GM19467 (cell line): ENCODE measurements at regions not wholly inside any gene's neighbourhood (a gene's known extent, or its start where the extent isn't known, plus 50 kb on each side); places are given as distances from the start of the nearest gene placed in this dataset.
"Not testable (repeated sequence)": the region's sequence is repeated elsewhere in the genome, so short reads cannot be mapped to it uniquely, and the experiment has no call there.

Source experiments
- ATAC-seq: cut with Tn5 transposase; IDR thresholded peaks from one replicate; pipeline ENCODE4 v1.9.1; 2021; ENCODE audit warnings: mild to moderate bottlenecking, moderate library complexity; ENCODE audit not compliant: unreplicated experiment

DNA sequence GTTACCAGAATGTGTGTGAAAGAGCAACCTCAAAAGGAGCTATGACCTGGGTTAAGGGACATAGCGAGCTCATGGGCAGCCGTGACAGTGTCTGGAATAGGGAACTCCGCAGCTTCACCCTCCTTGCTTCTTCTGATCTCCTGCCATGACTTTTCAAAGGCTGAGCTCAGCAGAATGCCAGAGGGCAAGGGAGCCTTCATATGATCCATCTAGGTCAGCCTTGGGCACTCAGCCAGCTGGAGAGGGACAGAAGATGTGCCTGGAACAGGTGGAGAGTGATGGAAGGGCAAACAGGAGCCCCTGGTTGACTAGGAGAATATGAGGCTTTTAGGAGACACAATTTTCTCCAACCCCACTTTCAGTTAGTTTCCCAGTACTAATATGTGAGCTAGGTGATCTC lies 352.8 kb upstream of the FRG2C start:
- ATAC-seq, result not testable (repeated sequence)

DNA sequence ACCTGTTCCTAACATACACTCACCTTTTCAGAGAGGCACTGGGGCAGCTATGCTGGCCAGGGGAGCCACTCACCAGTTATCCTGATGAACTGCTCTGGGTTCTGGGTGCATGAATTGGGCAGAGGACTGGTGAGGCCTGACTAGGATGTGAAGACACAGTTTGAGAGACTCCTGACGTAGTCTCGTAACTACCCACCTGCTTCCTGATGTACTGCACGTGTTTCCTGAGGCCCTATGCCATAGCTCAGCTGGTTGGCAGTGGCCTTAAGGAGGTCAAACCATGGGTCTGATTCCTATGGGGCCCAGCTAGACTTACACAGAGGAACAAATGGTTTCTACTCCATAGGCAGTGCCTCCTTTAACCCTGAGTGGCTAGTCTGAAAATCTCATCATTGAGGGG lies 351.7 kb upstream of the FRG2C start:
- ATAC-seq, result not testable (repeated sequence)

DNA sequence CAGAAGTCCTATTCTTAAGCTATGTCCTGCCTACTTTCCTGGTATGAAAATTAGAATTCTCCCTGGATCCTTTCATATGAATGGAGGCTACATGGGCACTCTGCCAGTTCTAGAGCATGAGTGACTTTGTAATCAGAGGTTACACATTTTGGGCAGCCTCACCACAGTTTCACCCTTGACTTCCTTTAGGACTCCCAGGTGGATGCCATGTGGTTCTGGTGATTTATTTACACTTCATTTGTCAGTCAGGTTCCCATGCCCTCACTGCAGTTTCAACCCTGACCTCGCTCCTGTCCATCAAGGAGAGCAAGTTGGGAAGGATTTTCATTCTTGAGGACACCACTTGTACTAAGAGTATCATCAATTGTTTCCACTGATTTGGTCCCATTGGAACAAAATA lies 344.4 kb upstream of the FRG2C start:
- ATAC-seq, result not testable (repeated sequence)

DNA sequence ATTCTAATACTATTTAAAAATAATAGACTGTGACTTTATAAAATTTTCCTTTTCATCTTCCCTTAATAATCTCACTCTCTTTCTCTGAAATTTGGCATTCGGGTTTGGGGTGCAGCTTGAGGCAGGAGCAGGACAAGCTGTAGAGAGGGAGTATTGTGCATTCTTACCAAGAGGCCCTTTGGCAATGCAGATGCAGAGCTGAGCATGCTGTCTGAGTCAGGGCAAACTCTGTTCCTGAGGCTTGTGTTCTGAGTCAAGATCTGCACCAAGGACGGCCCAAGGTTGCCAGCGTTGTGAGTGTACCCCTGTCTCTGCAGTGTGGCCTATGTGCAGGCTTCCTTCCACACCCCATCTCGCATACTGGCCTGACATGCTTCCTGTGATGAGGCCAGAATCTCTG lies 343.8 kb upstream of the FRG2C start:
- ATAC-seq, result no peak

DNA sequence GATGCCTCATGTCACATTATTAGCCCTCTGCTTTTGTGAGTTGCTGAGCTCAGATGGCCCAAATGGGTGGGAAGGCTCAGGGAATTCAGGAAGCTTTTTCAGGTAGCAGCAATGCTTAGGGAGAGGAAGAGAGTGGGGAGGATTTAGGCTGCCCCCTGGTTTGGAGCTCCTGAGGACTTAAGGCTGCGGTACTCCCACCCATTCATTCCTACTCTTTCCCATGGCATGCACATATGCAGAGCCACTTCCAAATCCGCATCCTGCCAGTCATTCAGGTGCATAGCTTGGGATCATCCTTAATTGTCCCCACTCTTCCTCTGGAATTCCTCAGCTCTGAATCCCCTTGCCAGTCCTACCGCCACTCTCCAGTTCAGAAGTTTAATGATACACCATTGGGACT lies 343.1 kb upstream of the FRG2C start:
- ATAC-seq, result no peak

DNA sequence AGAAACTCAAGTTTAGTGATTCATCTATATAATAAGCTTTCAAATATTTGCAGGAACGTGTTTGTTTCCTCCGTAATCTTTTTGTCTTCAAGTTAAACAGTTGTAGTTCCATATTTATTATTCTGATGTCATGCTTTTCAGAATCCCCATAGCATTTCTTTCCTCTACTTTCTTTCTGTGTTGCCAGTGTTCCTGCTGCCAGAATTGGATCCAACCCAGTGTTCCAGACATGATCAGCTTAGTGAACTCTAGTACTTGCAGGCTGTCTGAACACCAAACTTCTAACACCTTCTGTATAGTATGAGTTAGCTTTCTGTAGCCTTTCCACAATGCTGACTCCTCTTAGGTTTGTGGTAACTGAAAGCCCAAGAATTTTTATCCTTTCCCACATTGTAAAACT lies 340.2 kb upstream of the FRG2C start:
- not testable (repeated sequence) for ATAC-seq

DNA sequence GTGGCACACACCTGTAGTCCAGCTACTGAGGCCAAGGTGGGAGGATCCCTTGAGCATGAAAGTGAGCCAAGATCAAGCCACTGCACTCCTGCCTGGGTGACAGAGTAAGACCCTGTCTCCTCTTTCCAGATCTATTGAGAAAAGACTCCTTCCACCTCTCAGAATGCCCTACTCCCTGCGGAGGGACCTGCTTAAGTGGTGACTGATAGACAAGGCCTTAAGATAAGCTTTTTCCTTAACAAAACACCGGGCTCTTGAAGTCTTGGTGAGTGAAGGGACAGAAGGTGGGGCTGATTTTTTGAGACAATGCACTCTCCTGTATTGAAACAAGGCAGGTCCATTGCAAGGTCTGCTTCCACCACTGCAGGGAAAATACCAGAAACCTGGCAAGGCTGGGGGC lies 338.4 kb upstream of the FRG2C start:
- no peak for ATAC-seq

DNA sequence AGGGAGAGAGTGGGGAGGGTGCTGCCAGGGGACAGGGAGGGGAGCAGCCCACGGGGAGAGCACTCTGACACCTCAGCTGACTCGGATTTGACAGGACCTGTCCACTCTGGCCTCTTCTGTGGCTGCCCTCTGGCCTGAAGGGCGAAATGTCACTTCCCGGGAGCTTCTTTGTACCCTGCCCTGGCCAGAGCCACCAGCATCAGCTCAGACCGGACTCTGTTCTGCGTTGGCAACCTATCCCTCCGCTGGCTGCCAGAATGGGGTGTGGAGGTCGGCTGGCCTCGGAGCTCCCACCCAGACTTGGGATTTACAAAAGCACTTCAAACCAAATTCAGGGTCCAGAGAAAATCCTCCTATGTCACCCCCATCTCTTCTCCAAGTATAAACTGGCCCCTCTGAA lies 336.7 kb upstream of the FRG2C start:
- no peak for ATAC-seq

DNA sequence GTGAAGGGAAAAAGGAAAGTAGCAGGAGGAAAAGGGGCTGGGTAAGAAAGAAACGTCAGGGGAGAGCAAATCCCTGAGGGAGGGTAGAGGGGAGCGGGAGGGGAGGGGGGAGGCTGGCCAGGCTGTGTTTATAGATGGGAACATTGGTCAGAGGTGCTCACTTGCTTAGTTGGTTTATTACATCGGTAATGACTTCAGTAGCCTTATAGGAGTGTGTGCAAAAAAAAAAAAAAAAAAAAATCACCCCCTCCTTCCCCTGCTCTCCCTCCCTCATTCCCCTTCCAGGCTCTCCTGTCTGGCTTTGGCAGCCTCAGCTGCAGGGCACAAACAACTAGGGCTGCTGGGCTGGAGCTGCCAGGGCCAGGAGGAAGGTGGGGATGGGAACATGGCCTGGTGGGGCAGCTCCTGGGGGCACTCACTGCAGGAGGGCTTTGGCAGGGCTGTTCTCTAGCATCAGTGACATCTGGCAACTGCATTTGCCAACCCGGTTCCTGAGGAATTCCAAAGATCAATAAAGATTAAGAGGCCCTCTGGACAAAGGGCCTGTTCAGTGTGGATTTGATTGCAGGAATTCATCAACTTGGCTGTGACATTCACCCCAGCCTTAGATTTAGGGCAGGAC lies 334.5 kb upstream of the FRG2C start:
- no peak for ATAC-seq

DNA sequence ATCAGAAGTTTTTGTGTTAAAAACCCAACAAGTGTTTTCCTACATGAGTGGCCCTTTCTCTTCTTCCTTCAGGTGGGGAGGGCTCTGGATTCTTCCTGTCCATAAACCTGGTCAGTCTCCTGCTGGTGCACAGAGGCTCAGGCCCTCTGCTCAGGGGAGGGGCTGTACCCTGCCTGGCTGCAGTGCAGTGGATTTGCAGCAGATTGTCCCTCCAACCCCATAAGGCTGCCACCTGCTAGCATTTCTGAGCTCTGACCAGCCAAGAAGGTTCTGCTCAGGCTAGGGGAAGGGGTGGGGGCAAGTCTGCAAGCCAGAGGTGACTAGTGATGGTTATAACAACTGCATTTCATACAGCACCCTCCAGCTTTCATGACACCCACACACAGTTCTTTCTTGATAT lies 333.7 kb upstream of the FRG2C start:
- ATAC-seq, result not testable (repeated sequence)

DNA sequence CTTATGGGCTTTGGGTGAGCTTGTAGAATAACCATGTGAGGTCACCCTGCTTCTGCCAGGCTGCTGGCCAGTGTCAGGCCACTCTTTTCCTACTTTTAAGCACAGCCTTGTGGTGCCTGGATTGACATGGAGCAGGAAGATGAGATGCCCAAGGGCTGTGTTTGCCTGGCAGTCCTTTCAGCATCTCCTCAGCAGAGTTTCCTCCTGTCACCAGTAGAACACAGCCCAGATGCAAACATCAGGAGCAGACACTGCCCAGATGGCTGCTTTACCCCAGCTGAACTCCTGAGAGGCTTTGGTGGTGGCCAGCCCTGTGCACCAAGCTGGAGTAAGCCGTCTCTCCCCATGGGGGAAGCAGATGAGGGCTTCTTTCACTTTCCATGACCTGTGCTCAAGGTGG lies 332.0 kb upstream of the FRG2C start:
- ATAC-seq, result not testable (repeated sequence)

DNA sequence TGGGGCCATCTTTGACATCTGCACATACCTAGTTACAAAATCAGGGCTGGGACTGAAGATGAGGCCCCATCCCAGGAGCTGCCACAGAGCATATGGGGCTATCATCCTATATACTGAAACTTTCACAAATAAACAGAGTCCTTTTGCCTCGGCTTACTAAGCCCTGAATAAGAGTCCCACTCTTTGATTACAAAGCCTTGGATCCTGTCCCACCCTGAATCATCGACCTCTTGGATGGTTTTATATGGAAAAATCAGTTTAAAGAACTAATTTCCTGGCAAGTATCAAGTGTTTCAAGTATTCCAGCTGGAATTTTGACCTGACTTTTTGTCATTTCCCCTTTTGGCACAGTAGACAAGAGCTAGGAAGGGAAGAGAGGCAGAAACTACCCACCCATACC lies 331.3 kb upstream of the FRG2C start:
- ATAC-seq, result no peak

DNA sequence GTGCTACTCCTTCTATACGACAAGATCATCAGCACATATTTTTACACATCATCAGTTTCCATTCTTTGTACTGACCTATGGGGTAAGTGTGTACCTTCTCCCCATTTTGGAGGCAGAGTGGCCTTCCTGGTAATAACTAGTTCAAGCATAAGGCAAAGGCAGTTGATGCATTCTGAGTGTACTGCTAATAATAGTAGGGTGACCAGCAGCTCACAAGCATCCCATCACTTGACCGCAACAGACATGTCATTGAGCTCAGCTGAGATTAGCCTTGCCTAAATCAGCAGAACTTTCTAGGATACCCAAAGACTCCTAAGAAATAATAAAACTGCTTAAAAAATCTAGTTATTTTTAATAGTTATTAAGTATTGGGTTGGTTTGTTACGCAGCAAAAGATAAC lies 329.8 kb upstream of the FRG2C start:
- no peak for ATAC-seq

DNA sequence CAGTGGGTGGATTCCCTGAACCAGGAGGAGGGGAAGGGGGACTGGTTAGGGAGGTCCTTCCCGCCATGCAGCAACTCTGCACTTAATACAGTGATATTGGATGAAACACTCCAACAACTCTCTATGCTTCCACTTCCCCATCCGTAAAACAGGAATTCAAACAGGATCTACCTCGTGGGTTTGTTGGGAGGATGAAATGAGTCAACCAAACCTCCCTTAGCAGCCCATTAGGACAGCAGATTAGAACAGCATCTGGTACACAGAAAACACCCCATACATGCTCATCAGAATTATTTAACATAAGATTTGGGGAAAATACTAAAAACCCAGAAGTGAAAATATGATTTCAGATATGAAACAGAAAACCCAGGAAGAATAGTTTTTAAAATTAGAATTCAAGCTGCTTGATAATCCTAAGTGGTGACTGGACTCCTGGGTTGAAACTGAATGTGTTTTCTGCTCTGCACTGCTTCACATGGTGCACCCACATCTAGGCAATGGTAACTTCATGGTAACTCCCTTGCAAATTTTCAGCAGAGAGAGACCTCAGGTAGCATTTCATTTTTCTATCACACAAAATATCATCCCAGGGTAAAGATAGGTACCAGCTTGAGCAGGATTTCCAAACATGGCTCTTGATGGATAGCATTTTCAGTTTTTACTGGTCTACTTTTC lies 326.8 kb upstream of the FRG2C start:
- ATAC-seq, result no peak

DNA sequence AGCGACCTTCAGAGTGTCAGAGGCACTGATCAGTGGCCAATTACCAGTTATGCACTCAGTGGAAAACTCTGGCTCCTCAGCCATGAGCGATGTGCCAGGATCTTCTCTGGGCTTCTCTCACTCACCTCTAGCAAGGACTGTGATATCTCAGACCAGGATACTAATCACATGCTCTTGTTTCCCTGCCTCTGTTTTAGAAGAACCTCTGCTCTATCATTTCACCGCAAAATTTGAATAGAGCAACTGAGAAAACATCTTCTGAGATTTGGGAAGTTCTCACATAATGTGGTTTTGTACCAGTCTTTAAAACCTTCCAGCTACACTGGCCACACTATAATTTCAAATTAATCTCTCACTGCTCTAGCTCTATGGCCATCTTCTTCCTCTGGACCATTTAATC lies 325.8 kb upstream of the FRG2C start:
- no peak for ATAC-seq

DNA sequence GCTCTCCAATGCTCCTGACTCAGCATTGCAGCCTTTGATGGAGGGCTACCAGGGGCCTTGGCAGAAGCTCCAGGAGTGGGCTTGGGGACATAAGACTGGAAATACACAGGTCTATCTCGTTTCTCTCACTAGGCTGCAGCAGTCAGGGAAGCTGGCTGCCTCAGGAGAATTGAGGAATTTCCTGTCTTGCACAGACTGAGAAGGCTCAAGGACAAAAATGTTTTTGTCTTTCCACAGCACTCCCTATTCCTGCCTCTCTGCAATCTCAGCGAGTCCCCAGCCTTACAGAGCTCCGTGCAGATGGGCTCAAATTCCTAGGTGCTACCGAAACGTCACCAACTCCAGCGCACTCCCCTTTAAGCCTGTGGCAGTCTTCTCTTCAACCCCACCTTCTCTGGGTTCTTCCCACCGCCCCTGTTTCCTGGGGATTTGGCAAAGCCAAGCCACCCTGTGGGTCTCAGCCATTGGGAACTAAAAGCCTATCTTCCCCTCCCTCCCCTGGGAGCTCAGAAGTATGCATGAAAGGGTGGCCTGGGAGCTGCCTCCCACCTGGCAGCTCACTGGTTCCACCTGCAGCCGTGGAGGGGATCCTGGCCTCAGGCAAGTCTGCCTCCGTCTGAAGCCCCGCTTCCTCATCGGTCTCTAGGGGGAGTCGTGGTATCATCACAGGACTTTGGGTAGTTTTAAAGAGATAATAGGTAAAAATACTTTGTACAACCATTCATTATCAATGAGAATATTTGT lies 322.6 kb upstream of the FRG2C start:
- no peak for ATAC-seq

DNA sequence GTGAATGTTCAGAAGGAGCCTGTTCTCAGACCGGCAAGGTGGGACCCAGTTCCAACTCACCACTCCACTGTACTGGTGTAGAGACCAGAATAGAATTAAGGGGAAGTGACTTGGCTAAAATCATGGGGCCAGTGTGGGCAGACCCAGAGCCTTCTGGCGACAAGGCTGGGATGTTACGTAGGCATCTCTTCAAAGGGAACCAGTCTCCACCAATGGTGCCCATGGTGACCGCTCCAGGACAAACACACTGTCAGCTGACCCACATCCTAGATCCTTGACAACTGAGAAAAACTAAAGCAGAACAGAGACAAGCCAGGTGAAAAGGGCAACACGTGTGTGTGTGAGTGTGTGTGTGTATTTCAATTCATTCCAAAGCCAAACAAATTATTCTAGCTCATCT lies 321.7 kb upstream of the FRG2C start:
- no peak for ATAC-seq

DNA sequence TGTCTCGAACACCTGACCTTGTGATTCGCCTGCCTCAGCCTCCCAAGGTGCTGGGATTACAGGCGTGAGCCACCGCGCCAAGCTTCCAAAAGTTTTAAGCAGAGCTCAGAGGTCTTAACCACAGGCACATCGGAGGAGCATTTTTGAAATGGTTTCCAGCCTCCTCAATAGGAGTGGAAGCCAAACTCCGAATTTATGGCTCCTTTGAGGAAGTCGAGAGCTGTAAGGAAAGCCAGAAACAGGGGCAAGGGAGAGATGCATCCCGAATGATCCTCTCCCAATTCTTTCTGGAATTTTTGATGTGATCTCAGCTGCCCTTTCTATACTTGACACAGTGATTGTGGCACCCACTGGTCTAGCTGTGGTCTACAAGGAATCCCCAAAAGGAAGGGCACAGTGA lies 313.6 kb upstream of the FRG2C start:
- ATAC-seq, result not testable (repeated sequence)

DNA sequence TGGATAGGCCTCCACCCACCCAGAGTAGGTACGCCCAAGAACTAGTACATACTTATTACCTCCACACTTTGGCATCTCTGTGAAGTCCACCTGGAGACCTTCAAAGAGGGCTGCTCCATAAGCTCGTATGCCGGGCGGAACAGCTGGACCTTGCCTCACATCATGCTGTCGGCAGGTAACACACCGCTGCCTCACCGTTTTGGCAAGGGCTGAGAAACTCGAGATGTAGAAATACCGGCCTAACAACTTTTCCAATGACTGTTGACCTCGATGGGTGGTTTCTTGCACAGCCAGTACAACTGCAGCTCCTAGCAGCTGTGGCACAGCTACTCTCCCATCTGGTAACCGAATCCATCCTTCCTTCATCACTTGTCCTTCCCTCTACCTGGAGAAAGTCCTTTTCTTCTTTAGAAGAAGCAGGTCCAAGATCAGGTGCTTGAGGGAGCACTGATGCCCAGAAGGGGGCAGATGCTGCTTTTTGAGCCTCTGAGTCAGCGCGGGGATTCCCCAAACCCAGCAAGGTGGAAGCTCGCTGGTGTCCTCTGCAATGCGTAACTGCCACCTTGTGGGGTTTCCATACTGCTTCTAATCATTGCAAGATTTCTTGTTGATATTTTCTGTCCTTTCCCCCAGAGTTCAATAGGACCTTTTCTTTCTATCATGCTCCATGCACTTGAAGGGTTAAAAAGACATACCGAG lies 301.9 kb upstream of the FRG2C start:
- not testable (repeated sequence) for ATAC-seq

DNA sequence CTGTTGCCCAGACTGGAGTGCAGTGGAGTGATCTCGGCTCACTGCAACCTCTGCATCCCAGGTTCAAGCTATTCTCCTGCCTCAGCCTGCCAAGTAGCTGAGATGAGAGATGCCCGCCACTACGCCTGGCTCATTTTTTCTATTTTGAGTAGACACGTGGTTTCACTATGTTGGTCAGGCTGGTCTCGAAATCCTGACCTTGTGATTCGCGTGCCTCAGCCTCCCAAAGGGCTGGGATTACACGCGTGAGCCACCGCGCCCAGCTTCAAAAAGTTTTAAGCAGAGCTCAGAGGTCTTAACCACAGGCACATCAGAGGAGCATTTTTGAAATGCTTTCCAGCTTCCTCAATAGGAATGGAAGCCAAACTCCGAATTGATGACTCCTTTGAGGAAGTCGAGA lies 291.2 kb upstream of the FRG2C start:
- ATAC-seq, result not testable (repeated sequence)

DNA sequence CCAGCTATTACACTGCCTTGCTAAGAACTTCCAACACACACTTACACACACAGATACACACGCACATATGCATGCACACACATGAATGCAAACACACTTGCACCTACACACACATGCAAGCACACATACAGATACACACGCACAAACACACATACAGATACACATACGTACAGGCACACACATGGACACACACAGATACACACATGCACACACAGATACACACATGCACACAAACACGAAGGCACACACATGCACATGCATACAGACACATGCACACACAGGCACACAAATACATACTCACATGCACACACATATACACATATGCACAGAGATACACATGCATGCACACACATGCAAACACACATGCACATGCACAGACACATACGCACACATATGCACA lies 284.3 kb upstream of the FRG2C start:
- ATAC-seq, result not testable (repeated sequence)
